HFFc6 (cell line): ENCODE measurements at regions not wholly inside any gene's neighbourhood (a gene's known extent, or its start where the extent isn't known, plus 50 kb on each side); places are given as distances from the start of the nearest gene placed in this dataset.
"Not testable (repeated sequence)": the region's sequence is repeated elsewhere in the genome, so short reads cannot be mapped to it uniquely, and the experiment has no call there.

Source experiments
- DNase-seq: peaks from one replicate; pipeline ENCODE4 v3.0.0-alpha.2; 2018
- H3K27ac Mint-ChIP-seq: 2 replicates; pipeline ENCODE4 v1.8.0; 2020; ENCODE audit warnings: mild to moderate bottlenecking, mixed read lengths
- H3K27me3 Mint-ChIP-seq: 2 replicates; pipeline ENCODE4 v1.8.0; 2021; ENCODE audit warnings: mild to moderate bottlenecking, moderate library complexity, mixed read lengths; ENCODE audit not compliant: insufficient read depth
- H3K36me3 Mint-ChIP-seq: 2 replicates; pipeline ENCODE4 v1.8.0; 2021; ENCODE audit warnings: low read depth, mixed read lengths
- H3K4me1 Mint-ChIP-seq: 2 replicates; pipeline ENCODE4 v1.8.0; 2020; ENCODE audit warnings: low read depth, mixed read lengths
- H3K4me3 Mint-ChIP-seq: 2 replicates; pipeline ENCODE4 v1.8.0; 2020; ENCODE audit warnings: mild to moderate bottlenecking, moderate library complexity, mixed read lengths
- H3K9me3 Mint-ChIP-seq: 2 replicates; pipeline ENCODE4 v1.8.0; 2020; ENCODE audit warnings: mild to moderate bottlenecking, mixed read lengths
- CTCF ChIP-seq: fragments of 200-600 bp; sonication (generic); IDR thresholded peaks from 2 replicates; pipeline ENCODE4 v1.5.0; 2021; ENCODE audit warnings: antibody characterized with exemption, mild to moderate bottlenecking

DNA sequence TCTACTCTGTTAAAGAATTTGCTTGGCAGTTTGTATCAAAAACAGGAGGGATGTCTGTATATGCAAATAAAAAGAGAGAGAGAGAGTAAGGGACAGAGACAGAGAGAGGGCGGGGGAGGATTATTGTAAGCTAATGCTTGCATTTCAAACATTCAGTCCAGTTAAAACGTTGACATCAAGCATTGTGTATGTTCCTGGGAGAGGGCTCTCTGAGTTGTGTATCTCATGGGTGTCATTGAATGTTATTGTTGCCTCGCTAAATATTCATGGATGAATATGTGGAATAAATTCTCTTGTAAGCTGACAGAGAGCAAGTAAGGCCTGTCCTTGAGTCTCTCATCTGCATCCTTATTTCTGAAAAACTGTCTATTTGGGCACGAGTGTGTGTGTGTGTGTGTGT, 78.8 kb upstream of the VRK1 start:
- Mint-ChIP-seq H3K4me1 (no peaks in the 10 kb centered on the region), H3K27ac (no peak overlapping the region), H3K27me3 (peaks cover 4% of the 10 kb centered on the region; the same call in 1 of the 2 replicates), H3K9me3 (no peaks in the 10 kb centered on the region), H3K36me3 (no peaks in the 10 kb centered on the region), H3K4me3 (no peak overlapping the region)
- DNase-seq = no peak
- no peak for TF ChIP-seq CTCF

DNA sequence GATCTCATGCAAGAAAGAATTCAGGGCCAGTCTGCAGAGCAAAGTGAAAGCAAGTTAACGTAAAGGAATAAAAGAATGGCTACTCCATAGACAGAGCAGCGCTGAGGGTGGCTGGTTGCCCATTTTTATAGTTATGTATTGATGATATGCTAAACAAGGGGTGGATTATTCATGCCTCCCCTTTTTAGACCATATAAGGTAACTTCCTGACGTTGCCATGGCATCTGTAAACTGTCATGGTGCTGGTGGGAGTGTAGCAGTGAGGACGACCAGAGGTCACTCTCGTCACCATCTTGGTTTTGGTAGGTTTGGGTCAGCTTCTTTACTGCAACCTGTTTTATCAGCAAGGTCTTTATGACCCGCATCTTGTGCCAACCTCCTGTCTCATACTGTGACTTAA, 76.5 kb upstream of the VRK1 start:
- H3K27ac Mint-ChIP-seq, H3K9me3 Mint-ChIP-seq, H3K4me1 Mint-ChIP-seq, H3K27me3 Mint-ChIP-seq, H3K4me3 Mint-ChIP-seq, DNase-seq, H3K36me3 Mint-ChIP-seq: not testable (repeated sequence)

GRCh38 chr14:96722736-96723135, 74.4 kb upstream of the VRK1 start:
- DNase-seq = no peak
- Mint-ChIP-seq H3K27me3 (no peaks in the 10 kb centered on the region; the same call in 1 of the 2 replicates), H3K27ac (no peak overlapping the region), H3K36me3 (no peaks in the 10 kb centered on the region), H3K4me3 (no peak overlapping the region), H3K4me1 (no peaks in the 10 kb centered on the region), H3K9me3 (peaks cover 4% of the 10 kb centered on the region; the same call in 1 of the 2 replicates)
- no peak for TF ChIP-seq CTCF

GRCh38 chr14:96723946-96724345, 73.2 kb upstream of the VRK1 start:
- Mint-ChIP-seq H3K36me3 (no peaks in the 10 kb centered on the region), H3K9me3 (peaks cover 4% of the 10 kb centered on the region; the same call in 1 of the 2 replicates), H3K4me3 (no peak overlapping the region), H3K4me1 (no peaks in the 10 kb centered on the region), H3K27ac (no peak overlapping the region), H3K27me3 (peaks cover 5% of the 10 kb centered on the region)
- DNase-seq = no peak
- no peak for TF ChIP-seq CTCF

- no peaks in the 10 kb centered on the region for H3K36me3 Mint-ChIP-seq
- peaks cover 10% of the 10 kb centered on the region for H3K27me3 Mint-ChIP-seq
- H3K4me1 Mint-ChIP-seq = no peaks in the 10 kb centered on the region
- DNase-seq = no peak
- no peak for TF ChIP-seq CTCF
- H3K27ac Mint-ChIP-seq = no peak overlapping the region
- H3K9me3 Mint-ChIP-seq = peaks cover 4% of the 10 kb centered on the region; the same call in 1 of the 2 replicates
- H3K4me3 Mint-ChIP-seq = no peak overlapping the region
Measured at GRCh38 chr14:96725232-96725631, 72.0 kb upstream of the VRK1 start.

- H3K36me3 Mint-ChIP-seq = no peaks in the 10 kb centered on the region
- no peaks in the 10 kb centered on the region for H3K4me1 Mint-ChIP-seq
- H3K27me3 Mint-ChIP-seq = peaks cover 15% of the 10 kb centered on the region
- no peak overlapping the region for H3K4me3 Mint-ChIP-seq
- H3K9me3 Mint-ChIP-seq = peaks cover 4% of the 10 kb centered on the region; the same call in 1 of the 2 replicates
- DNase-seq = no peak
- no peak for TF ChIP-seq CTCF
- H3K27ac Mint-ChIP-seq = no peak overlapping the region
Measured at GRCh38 chr14:96727073-96727472, 70.1 kb upstream of the VRK1 start.
